Right atrium auricular region (tissue), 2 donors: ENCODE measurements at regions not wholly inside any gene's neighbourhood (a gene's known extent, or its start where the extent isn't known, plus 50 kb on each side); places are given as distances from the start of the nearest gene placed in this dataset.
"Not testable (repeated sequence)": the region's sequence is repeated elsewhere in the genome, so short reads cannot be mapped to it uniquely, and the experiment has no call there.

Experiments
- DNase-seq: peaks from one replicate; pipeline ENCODE4 v3.0.0-alpha.2; 2019; ENCODE audit warnings: low spot score
- H3K27ac ChIP-seq, 2 donors: fragments of 200-600 bp; sonication (generic); 1 replicate in 1 of 2; 2 replicates in 1 of 2; pipeline ENCODE4 v1.5.1; 2016 to 2019
- H3K27me3 ChIP-seq, 2 donors: fragments of 200-600 bp; sonication (generic); one replicate each; pipeline versions ENCODE4 v1.5.1 to v1.6.0; 2017 to 2019
- H3K36me3 ChIP-seq: fragments of 200-600 bp; sonication (generic); one replicate; pipeline ENCODE4 v1.5.1; 2016
- H3K4me1 ChIP-seq, 2 donors: fragments of 200-600 bp; sonication (generic); one replicate each; pipeline versions ENCODE4 v1.5.1 to v1.6.0; 2017 to 2019
- H3K4me3 ChIP-seq, 2 donors: fragments of 200-600 bp; sonication (generic); 1 replicate in 1 of 2; 2 replicates in 1 of 2; pipeline ENCODE4 v1.5.1; 2017 to 2019; ENCODE audit warnings: mild to moderate bottlenecking in 1 of 2, moderate library complexity in 1 of 2
- H3K9me3 ChIP-seq, 2 donors: fragments of 200-600 bp; sonication (generic); one replicate each; pipeline ENCODE4 v1.5.1; 2019
- TF ChIP-seq, protein P1 (sequence below), 2 donors: fragments of 200-600 bp; sonication (generic); IDR thresholded peaks; one replicate each; pipeline ENCODE4 v1.5.1; 2019; ENCODE audit warnings: antibody characterized with exemption in 2 of 2

DNA sequence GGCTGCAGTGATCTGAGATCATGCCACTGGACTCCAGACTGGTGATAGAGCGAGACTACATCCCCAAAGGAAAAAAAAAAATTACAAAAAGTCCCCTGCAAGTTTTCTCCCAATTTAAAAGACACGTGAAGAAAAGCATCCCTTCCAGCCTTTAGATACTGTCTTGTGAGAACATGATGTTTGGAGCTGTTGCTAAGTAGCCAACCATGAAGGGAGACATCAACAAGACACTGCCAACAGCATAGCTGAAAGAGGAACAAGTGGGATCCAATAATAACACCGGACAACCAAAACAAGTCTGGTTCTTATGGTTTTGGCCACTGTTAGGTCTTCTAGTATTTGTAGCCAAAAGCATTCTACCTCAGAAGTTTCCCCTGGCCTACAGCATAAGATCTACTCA is 118.9 kb upstream of the CCDC180 start:
- Histone ChIP-seq H3K9me3 (no peaks in the 10 kb centered on the region), H3K36me3 (no peaks in the 10 kb centered on the region), H3K4me1 (no peaks in the 10 kb centered on the region), H3K27me3 (no peaks in the 10 kb centered on the region), H3K27ac (no peak overlapping the region), H3K4me3 (no peak overlapping the region)
- DNase-seq: no peak
- TF ChIP-seq, protein P1, sequence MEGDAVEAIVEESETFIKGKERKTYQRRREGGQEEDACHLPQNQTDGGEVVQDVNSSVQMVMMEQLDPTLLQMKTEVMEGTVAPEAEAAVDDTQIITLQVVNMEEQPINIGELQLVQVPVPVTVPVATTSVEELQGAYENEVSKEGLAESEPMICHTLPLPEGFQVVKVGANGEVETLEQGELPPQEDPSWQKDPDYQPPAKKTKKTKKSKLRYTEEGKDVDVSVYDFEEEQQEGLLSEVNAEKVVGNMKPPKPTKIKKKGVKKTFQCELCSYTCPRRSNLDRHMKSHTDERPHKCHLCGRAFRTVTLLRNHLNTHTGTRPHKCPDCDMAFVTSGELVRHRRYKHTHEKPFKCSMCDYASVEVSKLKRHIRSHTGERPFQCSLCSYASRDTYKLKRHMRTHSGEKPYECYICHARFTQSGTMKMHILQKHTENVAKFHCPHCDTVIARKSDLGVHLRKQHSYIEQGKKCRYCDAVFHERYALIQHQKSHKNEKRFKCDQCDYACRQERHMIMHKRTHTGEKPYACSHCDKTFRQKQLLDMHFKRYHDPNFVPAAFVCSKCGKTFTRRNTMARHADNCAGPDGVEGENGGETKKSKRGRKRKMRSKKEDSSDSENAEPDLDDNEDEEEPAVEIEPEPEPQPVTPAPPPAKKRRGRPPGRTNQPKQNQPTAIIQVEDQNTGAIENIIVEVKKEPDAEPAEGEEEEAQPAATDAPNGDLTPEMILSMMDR (IDR thresholded peaks at IDR 0.05): no peak

DNA sequence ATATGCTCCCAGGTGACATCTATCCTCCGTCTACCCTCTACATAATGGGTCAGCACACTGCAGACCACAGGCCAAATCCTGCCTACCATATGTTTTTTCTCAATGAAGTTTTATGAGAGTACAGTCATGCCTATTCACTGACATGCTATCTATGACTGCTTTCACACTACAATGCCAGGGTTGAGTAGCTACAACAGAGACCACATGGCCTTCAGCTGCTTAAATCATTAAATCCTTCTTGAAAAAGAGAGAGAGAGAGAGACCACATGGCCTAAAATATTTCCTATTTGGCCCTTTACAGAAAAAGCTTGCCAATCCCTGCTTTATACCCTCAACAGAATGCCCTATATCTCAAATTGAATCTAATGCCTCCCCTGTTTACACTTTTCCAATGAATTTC is 119.8 kb upstream of the CCDC180 start:
- not testable (repeated sequence) for H3K4me3 ChIP-seq, H3K27ac ChIP-seq, DNase-seq, H3K27me3 ChIP-seq, H3K9me3 ChIP-seq, H3K36me3 ChIP-seq, H3K4me1 ChIP-seq

GRCh38 chr9:97186493-97186892 is 121.0 kb upstream of the CCDC180 start:
- no peak overlapping the region for H3K4me3 ChIP-seq
- DNase-seq: no peak
- TF ChIP-seq, protein P1 (IDR thresholded peaks at IDR 0.05): no peak
- no peaks in the 10 kb centered on the region for H3K9me3 ChIP-seq
- H3K27ac ChIP-seq: no peak overlapping the region
- H3K36me3 ChIP-seq: no peaks in the 10 kb centered on the region
- no peaks in the 10 kb centered on the region for H3K4me1 ChIP-seq
- no peaks in the 10 kb centered on the region for H3K27me3 ChIP-seq

DNA sequence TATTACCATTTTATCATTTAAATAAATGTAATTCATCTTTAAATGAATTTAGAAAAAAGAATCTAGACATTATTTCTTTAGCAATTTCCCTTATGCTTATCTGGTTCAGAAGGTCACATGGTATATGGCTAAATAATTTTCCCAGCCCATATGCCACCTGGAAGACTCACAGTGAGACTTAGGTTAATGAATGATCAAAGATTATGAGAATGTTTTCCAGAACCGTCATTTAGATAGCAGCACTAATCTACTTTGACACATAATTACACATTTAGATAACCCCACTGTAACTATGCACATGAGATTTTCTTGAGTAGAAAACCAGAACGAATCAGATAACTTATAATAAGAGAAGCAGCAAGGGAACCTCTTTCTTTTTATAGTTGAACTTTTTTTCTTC is 124.9 kb upstream of the CCDC180 start:
- H3K27ac ChIP-seq, H3K36me3 ChIP-seq, DNase-seq, H3K4me3 ChIP-seq, H3K27me3 ChIP-seq, H3K9me3 ChIP-seq, H3K4me1 ChIP-seq: not testable (repeated sequence)

DNA sequence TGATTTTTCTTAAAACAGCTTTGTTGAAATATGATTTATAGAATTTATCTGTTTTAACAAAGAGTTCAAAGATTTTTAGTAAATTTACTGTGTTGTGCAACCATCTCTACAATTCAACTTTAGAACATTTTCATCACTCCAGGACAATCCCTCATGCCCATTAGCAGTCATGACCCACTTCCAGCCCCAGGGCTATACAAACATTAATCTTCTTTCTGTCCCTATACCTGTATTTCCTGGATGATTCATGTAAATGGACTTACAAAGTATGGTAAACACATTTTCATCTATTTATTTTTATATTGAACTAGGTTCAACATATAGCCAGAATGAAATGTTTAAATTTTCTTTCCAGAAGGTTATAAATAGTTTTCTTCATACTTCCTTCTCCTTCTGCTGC is 127.8 kb upstream of the CCDC180 start:
- TF ChIP-seq, protein P1 (IDR thresholded peaks at IDR 0.05): no peak
- Histone ChIP-seq H3K4me1 (no peaks in the 10 kb centered on the region), H3K36me3 (no peaks in the 10 kb centered on the region), H3K27ac (no peak overlapping the region), H3K27me3 (no peaks in the 10 kb centered on the region), H3K4me3 (no peak overlapping the region), H3K9me3 (no peaks in the 10 kb centered on the region)
- no peak for DNase-seq

DNA sequence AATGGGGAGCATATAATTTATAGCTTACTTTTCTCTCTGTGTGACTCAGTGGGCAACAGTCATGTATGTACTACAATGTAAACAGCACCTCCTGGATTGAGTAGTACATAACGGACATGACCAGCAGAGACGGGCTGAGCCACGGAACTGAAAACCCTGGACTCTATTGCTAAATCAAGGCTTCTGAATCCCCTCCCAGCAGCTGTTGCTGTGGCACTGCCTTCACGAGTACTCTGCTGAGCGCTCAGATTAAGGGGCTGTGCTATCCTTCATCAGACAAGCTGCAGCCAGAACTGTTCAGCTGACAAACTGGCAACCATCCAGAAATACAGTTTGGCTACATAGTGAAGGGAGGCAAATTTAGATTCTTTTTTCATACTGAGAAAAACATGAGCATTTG is 131.3 kb upstream of the CCDC180 start:
- Histone ChIP-seq H3K27me3 (no peaks in the 10 kb centered on the region), H3K27ac (no peak overlapping the region)
- DNase-seq: no peak

DNA sequence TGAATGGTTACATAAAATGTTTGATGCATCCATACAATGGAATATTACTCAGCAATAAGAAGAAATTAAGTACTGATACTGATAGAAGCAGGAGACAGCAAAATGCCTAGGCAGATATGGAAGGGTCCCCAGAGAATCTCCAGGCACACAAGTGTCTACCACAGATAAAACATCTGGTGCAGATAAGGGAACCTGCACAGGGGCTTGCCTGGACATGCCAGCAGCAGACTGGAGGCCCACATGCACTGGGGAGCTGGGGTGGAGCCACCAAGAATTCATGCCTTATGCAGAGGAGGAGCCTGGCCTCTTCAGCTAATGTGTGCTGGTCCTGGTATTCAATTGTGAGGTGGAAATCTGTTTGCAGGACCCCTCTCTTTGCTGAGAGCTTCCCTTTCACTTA is 129.2 kb upstream of the CTSV start:
- H3K4me1 ChIP-seq, H3K27me3 ChIP-seq: not testable (repeated sequence)

More for the DNA sequence above, 131.3 kb upstream of the CCDC180 start:
- Histone ChIP-seq H3K36me3 (no peaks in the 10 kb centered on the region), H3K4me3 (no peak overlapping the region), H3K4me1 (no peaks in the 10 kb centered on the region), H3K9me3 (no peaks in the 10 kb centered on the region)
- TF ChIP-seq, protein P1 (IDR thresholded peaks at IDR 0.05): no peak

GRCh38 chr9:97166496-97167138 is 127.7 kb upstream of the CTSV start:
- not testable (repeated sequence) for H3K9me3 ChIP-seq, DNase-seq

More for the DNA sequence above, 129.2 kb upstream of the CTSV start:
- not testable (repeated sequence) for H3K36me3 ChIP-seq, H3K4me3 ChIP-seq, DNase-seq, H3K27ac ChIP-seq, H3K9me3 ChIP-seq

More at GRCh38 chr9:97166496-97167138, 127.7 kb upstream of the CTSV start:
- not testable (repeated sequence) for H3K27ac ChIP-seq, H3K4me3 ChIP-seq, H3K27me3 ChIP-seq, H3K4me1 ChIP-seq, H3K36me3 ChIP-seq
